ENCODE measurements at regions not wholly inside any gene's neighbourhood (a gene's known extent, or its start where the extent isn't known, plus 50 kb on each side); places are given as distances from the start of the nearest gene placed in this dataset.

GRCh38 chr2:41886145-41886664, 161.6 kb upstream of the PKDCC start:
- Histone ChIP-seq H3K4me3 (replicated peaks in 1 of 3) (no peak overlapping the region), H3K4me1 (no peaks in the 10 kb centered on the region), H3K27me3 (no peaks in the 10 kb centered on the region), H3K36me3 (no peaks in the 10 kb centered on the region), H3K9me3 (no peaks in the 10 kb centered on the region), H3K27ac (no peak overlapping the region)
- TF ChIP-seq CTCF (IDR thresholded peaks at IDR 0.05) (no peak), POLR2A (IDR thresholded peaks at IDR 0.05) (no peak)
- WGBS, 2 donors = 95 to 97% methylated on average over 2 of the region's 2 CpGs
- intact Hi-C loops (cut with DNase I) = no loop called here
- no peak for DNase-seq

- DNase-seq = no peak
- intact Hi-C loops (cut with DNase I) = no loop called here
- H3K4me1 ChIP-seq = no peaks in the 10 kb centered on the region
- H3K9me3 ChIP-seq = no peaks in the 10 kb centered on the region
- 42 to 48% methylated on average over 2 of the region's 2 CpGs for WGBS, 2 donors
- H3K27ac ChIP-seq = no peak overlapping the region
- H3K27me3 ChIP-seq = no peaks in the 10 kb centered on the region
- H3K4me3 ChIP-seq (replicated peaks in 1 of 3) = no peak overlapping the region
- H3K36me3 ChIP-seq = no peaks in the 10 kb centered on the region
- TF ChIP-seq CTCF (IDR thresholded peaks at IDR 0.05) (no peak), POLR2A (IDR thresholded peaks at IDR 0.05) (no peak)
Observed at GRCh38 chr2:41886757-41887156, 161.1 kb upstream of the PKDCC start.

GRCh38 chr2:41890341-41890740, 157.5 kb upstream of the PKDCC start:
- WGBS, 2 donors = 96 to 99% methylated on average over 3 of the region's 3 CpGs
- intact Hi-C loops (cut with DNase I) = no loop called here
- DNase-seq = no peak
- Histone ChIP-seq H3K4me1 (no peaks in the 10 kb centered on the region), H3K27ac (no peak overlapping the region), H3K4me3 (replicated peaks in 1 of 3) (no peak overlapping the region), H3K9me3 (no peaks in the 10 kb centered on the region), H3K27me3 (no peaks in the 10 kb centered on the region), H3K36me3 (no peaks in the 10 kb centered on the region)
- TF ChIP-seq CTCF (IDR thresholded peaks at IDR 0.05) = no peak

GRCh38 chr2:41892476-41892875, 155.3 kb upstream of the PKDCC start:
- H3K36me3 ChIP-seq = no peaks in the 10 kb centered on the region
- H3K9me3 ChIP-seq = no peaks in the 10 kb centered on the region
- no peak overlapping the region for H3K4me3 ChIP-seq (replicated peaks in 1 of 3)
- H3K4me1 ChIP-seq = no peaks in the 10 kb centered on the region
- DNase-seq = no peak
- 64 to 69% methylated on average over 4 of the region's 4 CpGs for WGBS, 2 donors
- intact Hi-C loops (cut with DNase I) = no loop called here
- no peak for TF ChIP-seq POLR2A (IDR thresholded peaks at IDR 0.05)
- TF ChIP-seq CTCF (IDR thresholded peaks at IDR 0.05) = no peak
- H3K27ac ChIP-seq = no peak overlapping the region
- H3K27me3 ChIP-seq = no peaks in the 10 kb centered on the region

GRCh38 chr2:41894563-41895333, 153.1 kb upstream of the PKDCC start:
- no peaks in the 10 kb centered on the region for H3K4me1 ChIP-seq
- H3K27me3 ChIP-seq = no peaks in the 10 kb centered on the region
- H3K27ac ChIP-seq = no peak overlapping the region
- no peaks in the 10 kb centered on the region for H3K9me3 ChIP-seq
- DNase-seq = no peak
- intact Hi-C loops (cut with DNase I) = no loop called here
- 69 to 85% methylated on average over 5 of the region's 5 CpGs for WGBS, 2 donors
- no peak for TF ChIP-seq CTCF (IDR thresholded peaks at IDR 0.05)
- no peak for TF ChIP-seq POLR2A (IDR thresholded peaks at IDR 0.05)
- no peak overlapping the region for H3K4me3 ChIP-seq (replicated peaks in 1 of 3)
- H3K36me3 ChIP-seq = no peaks in the 10 kb centered on the region

Measured in thyroid gland (tissue), 4 donors.